ENCODE measurements at regions not wholly inside any gene's neighbourhood (a gene's known extent, or its start where the extent isn't known, plus 50 kb on each side); places are given as distances from the start of the nearest gene placed in this dataset.

- no peak for TF ChIP-seq GATA2 (IDR thresholded peaks at IDR 0.05; ENCODE audit: low read depth, low read length)
- TF ChIP-seq GATA3 (IDR thresholded peaks at IDR 0.05; ENCODE audit: low read depth, low read length), result no peak
Observed at GRCh38 chr13:79913141-79913827, 427.6 kb downstream of the SPRY2 start.
